HEK293T (cell line): ENCODE measurements at regions not wholly inside any gene's neighbourhood (a gene's known extent, or its start where the extent isn't known, plus 50 kb on each side); places are given as distances from the start of the nearest gene placed in this dataset.

ENCODE experiments used
- CTCF ChIA-PET: fragments of 350-600 bp; formaldehyde crosslinking; extraction: SDS; loops from one replicate; lab custom pipeline; 2021; ENCODE audit warnings: antibody characterized with exemption, inconsistent platforms; lab: Yijun Ruan, JAX
- POLR2A ChIA-PET: fragments of 350-600 bp; formaldehyde crosslinking; extraction: SDS; loops from one replicate; lab custom pipeline; 2020; ENCODE audit warnings: antibody characterized with exemption, inconsistent platforms; lab: Yijun Ruan, JAX
- DNase-seq: peaks from one replicate; pipeline ENCODE4 v3.0.0; 2012; ENCODE audit warnings: mixed read lengths; ENCODE audit errors: extremely low spot score
- ARNT ChIP-seq: fragments of 450-650 bp; IDR thresholded peaks from 2 replicates; pipeline ENCODE4 v1.6.1; 2017; ENCODE audit warnings: mild to moderate bottlenecking
- BHLHE40 ChIP-seq: fragments of 450-650 bp; IDR thresholded peaks from 2 replicates; pipeline ENCODE4 v1.6.1; 2016; ENCODE audit warnings: mild to moderate bottlenecking, moderate library complexity, borderline replicate concordance
- CTBP1 ChIP-seq: fragments of 450-650 bp; IDR thresholded peaks from 2 replicates; pipeline ENCODE4 v1.6.1; 2016; ENCODE audit warnings: borderline replicate concordance
- ELF4 ChIP-seq: fragments of 450-650 bp; IDR thresholded peaks from 2 replicates; pipeline ENCODE4 v1.6.1; 2017; ENCODE audit warnings: antibody characterized with exemption
- FOXA1 ChIP-seq: fragments of 450-650 bp; IDR thresholded peaks from 2 replicates; pipeline ENCODE4 v1.6.1; 2016; ENCODE audit warnings: mild to moderate bottlenecking
- FOXK2 ChIP-seq: fragments of 450-650 bp; IDR thresholded peaks from 2 replicates; pipeline ENCODE4 v1.6.1; 2016; ENCODE audit warnings: mild to moderate bottlenecking
- FOXM1 ChIP-seq: fragments of 450-650 bp; IDR thresholded peaks from 2 replicates; pipeline ENCODE4 v1.6.1; 2017; ENCODE audit warnings: mild to moderate bottlenecking, borderline replicate concordance
- HDGF ChIP-seq: fragments of 450-650 bp; IDR thresholded peaks from 2 replicates; pipeline ENCODE4 v1.6.1; 2017; ENCODE audit warnings: antibody characterized with exemption, borderline replicate concordance
- L3MBTL2 ChIP-seq: fragments of 450-650 bp; conservative IDR thresholded peaks from 2 replicates; pipeline ENCODE4 v1.6.1; 2016; ENCODE audit warnings: mild to moderate bottlenecking
- LEF1 ChIP-seq: fragments of 450-650 bp; IDR thresholded peaks from 2 replicates; pipeline ENCODE4 v1.6.1; 2017; ENCODE audit warnings: mild to moderate bottlenecking, borderline replicate concordance
- NFRKB ChIP-seq: fragments of 450-650 bp; IDR thresholded peaks from 2 replicates; pipeline ENCODE4 v1.6.1; 2016; ENCODE audit warnings: mild to moderate bottlenecking, moderate library complexity
- SP1 ChIP-seq: fragments of 450-650 bp; IDR thresholded peaks from 2 replicates; pipeline ENCODE4 v1.6.1; 2017
- SUZ12 ChIP-seq: fragments of 450-650 bp; IDR thresholded peaks from 2 replicates; pipeline ENCODE4 v1.6.1; 2016; ENCODE audit warnings: mild to moderate bottlenecking
- TARDBP ChIP-seq: fragments of 450-650 bp; IDR thresholded peaks from 2 replicates; pipeline ENCODE4 v1.6.1; 2016
- ZNF384 ChIP-seq: fragments of 450-650 bp; IDR thresholded peaks from 2 replicates; pipeline ENCODE4 v1.6.1; 2016
- TF ChIP-seq, protein P1 (sequence below): fragments of 450-650 bp; IDR thresholded peaks from 2 replicates; pipeline ENCODE4 v1.6.1; 2016

DNA sequence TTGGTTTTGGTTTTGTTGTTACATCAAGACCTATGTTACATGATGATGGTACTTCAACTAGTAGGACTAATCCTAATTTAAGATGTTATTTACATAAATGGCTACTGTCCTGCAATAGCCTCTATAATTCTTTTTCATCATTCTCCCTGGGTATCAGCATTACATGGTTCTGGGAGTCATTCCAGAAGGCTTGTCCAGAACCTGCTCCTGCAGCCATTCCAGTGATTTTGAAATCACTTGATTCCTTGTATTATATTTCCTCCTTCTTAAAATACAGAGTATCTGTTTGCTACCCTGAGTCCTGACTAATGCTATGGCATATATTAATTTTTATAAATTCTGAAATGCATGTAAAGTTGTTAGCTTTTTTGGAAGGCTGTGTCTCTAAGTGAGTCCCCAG is 400.5 kb upstream of the MEIS1 start:
- CTCF ChIA-PET = no interaction called here

DNA sequence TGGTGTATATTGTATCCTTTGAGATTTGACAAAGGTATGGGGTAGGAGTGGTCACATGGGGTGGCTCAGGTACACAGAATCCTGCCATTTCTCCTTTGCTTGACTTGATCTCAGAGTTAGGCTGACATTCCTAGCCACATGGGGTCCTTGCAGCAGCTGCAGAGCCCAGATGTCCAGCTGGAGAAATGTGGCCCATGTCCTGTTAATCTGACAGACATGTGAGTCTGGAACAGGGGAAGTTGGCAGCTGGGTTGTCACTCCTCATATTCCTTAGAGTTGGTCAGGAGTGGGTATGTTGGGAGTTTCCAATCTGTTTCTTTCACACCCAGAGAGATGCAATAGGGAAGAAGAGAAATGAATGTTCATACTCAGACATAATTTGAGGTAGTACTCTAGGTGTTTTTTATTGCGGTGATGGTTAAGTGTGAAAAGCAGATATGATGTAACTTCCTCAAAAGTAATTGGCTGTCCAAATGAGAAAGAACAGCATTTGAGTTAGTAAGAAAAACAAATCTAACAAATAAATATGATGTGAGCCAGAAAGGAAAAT is 402.6 kb upstream of the MEIS1 start:
- no peak for DNase-seq
- ChIA-PET POLR2A (no interaction called here), CTCF (no interaction called here)
- TF ChIP-seq L3MBTL2 (no peak), HDGF (no peak), FOXK2 (no peak), BHLHE40 (no peak), CTBP1 (no peak)

More for the DNA sequence above, 400.5 kb upstream of the MEIS1 start:
- TF ChIP-seq FOXK2 (no peak), LEF1 (no peak), ARNT (no peak), HDGF (no peak), FOXM1 (no peak), L3MBTL2 (no peak), FOXA1 (no peak), TARDBP (no peak), SP1 (no peak), CTBP1 (no peak), ELF4 (no peak), ZNF384 (no peak), SUZ12 (no peak), NFRKB (no peak), BHLHE40 (no peak)
- TF ChIP-seq, protein P1, sequence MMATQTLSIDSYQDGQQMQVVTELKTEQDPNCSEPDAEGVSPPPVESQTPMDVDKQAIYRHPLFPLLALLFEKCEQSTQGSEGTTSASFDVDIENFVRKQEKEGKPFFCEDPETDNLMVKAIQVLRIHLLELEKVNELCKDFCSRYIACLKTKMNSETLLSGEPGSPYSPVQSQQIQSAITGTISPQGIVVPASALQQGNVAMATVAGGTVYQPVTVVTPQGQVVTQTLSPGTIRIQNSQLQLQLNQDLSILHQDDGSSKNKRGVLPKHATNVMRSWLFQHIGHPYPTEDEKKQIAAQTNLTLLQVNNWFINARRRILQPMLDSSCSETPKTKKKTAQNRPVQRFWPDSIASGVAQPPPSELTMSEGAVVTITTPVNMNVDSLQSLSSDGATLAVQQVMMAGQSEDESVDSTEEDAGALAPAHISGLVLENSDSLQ = no peak
- POLR2A ChIA-PET = no interaction called here
- DNase-seq = no peak

DNA sequence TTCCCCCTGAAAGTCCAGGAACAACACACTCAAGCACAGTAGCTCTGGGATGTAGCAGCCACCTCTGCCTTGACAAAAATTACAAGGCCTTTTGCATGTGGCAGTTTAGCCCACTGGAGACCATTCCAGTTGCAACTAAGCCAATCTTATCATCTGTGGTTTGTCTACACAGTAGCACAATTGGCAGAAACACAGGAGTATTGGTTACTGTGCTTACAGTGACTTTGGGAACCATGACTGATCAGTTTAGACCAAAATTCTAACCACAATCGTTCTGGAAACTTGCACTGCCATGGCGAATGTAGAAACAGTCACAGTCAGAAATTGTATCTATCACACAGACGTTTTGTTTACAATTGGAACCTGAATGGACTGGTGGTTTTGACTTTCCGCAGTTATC is 403.7 kb upstream of the MEIS1 start:
- POLR2A ChIA-PET = no interaction called here
- DNase-seq = no peak
- TF ChIP-seq ZNF384 = no peak
- TF ChIP-seq, protein P1 = no peak
- TF ChIP-seq TARDBP = no peak
- no peak for TF ChIP-seq NFRKB
- no peak for TF ChIP-seq LEF1
- TF ChIP-seq FOXA1 = no peak
- TF ChIP-seq FOXK2 = no peak
- CTCF ChIA-PET = no interaction called here

DNA sequence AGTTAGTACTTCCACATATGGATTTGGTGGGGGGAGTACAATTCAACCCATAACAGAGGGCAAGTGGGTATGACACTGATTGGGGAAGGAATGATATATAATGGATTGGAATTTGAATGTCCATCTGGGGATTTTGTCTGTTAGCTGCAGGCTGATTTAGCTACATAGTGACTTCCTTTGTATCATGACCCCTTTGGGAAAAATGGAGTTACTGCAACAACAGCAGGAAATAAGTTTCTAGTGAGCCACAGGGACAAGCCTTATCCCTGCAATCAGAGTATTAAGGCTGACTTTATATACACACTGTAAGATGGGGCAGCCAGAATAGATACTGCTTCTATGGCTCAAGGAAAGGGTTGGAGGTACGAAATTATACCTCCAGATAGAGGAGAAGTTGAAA is 404.4 kb upstream of the MEIS1 start:
- no peak for TF ChIP-seq FOXK2
- TF ChIP-seq FOXM1 = no peak
- no peak for TF ChIP-seq HDGF
- TF ChIP-seq CTBP1 = no peak
- TF ChIP-seq LEF1 = no peak
- TF ChIP-seq ZNF384 = no peak
- TF ChIP-seq FOXA1 = no peak
- TF ChIP-seq, protein P1 = no peak
- no peak for TF ChIP-seq NFRKB
- no peak for TF ChIP-seq ELF4
- no peak for TF ChIP-seq BHLHE40
- TF ChIP-seq TARDBP = no peak
- TF ChIP-seq SP1 = no peak
- peak; percentile 31 for DNase-seq
- CTCF ChIA-PET = interaction anchor here (1.0 kb wide), 1 partner anchor 33 kb away, joined by 3 read pairs; no protein-coding TSS in a partner anchor
- POLR2A ChIA-PET = no interaction called here

DNA sequence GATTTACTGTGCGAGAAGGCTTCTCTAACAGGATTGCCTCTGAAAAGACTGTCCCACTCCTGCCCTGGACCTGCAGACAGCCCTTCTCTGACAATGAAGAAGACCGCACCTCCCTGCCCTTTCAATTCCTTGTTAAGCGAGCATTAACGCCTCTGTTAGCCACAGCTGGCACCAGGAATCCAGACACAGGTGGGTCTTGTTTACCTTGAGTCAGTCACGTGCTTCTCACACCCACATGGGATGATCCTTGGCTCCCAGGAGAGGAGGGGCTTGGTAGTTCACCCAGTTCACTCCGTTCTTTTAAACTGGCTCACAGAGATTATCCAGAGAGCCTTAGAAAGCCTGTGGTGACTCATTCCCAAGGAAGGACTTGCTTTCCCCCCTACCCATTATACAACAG is 410.5 kb upstream of the MEIS1 start:
- DNase-seq = no peak
- POLR2A ChIA-PET = no interaction called here
- TF ChIP-seq ZNF384 (no peak), LEF1 (no peak), NFRKB (no peak), SUZ12 (no peak), ARNT (no peak), TARDBP (no peak), L3MBTL2 (no peak), FOXM1 (no peak), ELF4 (no peak), BHLHE40 (no peak), HDGF (no peak), FOXK2 (no peak)
- CTCF ChIA-PET = no interaction called here

DNA sequence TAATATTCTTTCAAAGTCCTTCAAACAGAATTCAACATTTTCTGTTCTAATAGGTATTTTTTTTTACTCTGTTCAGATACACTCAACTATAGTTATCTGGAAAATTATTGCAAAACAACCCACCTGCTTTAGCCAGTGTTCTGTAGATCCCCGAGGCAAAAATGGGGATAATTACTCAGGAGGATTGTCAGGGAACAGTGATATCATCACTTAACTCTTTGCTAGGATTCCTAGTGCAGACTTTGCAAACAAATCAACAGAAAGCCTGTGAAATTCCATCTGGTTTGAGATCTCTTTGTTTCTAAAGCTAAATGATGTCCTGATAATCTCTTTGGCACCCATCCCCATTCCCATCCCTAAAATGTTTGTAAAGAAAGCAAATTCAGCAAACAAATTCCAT is 413.6 kb upstream of the MEIS1 start:
- CTCF ChIA-PET = no interaction called here
- no peak for DNase-seq
- TF ChIP-seq FOXA1 = no peak
- TF ChIP-seq TARDBP = no peak
- TF ChIP-seq HDGF = no peak
- no peak for TF ChIP-seq L3MBTL2
- TF ChIP-seq FOXK2 = no peak
- no peak for TF ChIP-seq FOXM1
- TF ChIP-seq SUZ12 = no peak
- TF ChIP-seq CTBP1 = no peak
- TF ChIP-seq BHLHE40 = no peak
- TF ChIP-seq SP1 = no peak
- TF ChIP-seq, protein P1 = no peak
- TF ChIP-seq LEF1 = no peak
- no peak for TF ChIP-seq ELF4
- no peak for TF ChIP-seq NFRKB
- TF ChIP-seq ARNT = no peak
- TF ChIP-seq ZNF384 = no peak
- POLR2A ChIA-PET = no interaction called here
